ENCODE measurements at regions not wholly inside any gene's neighbourhood (a gene's known extent, or its start where the extent isn't known, plus 50 kb on each side); places are given as distances from the start of the nearest gene placed in this dataset.

GRCh38 chr21:29413683-29414082 lies 115.0 kb downstream of the BACH1 start:
- no peak overlapping the region for H3K4me3 ChIP-seq (ENCODE audit: control insufficient read depth, low read depth, low read length)
- no peak for TF ChIP-seq CTCF (IDR thresholded peaks at IDR 0.05; ENCODE audit: control insufficient read depth, insufficient read depth, low read depth, low read length, missing control alignments)
- no peak for DNase-seq (ENCODE audit: low read depth)

GRCh38 chr21:29416268-29416667 lies 117.5 kb downstream of the BACH1 start:
- no peak overlapping the region for H3K4me3 ChIP-seq (ENCODE audit: control insufficient read depth, low read depth, low read length)
- no peak for TF ChIP-seq CTCF (IDR thresholded peaks at IDR 0.05; ENCODE audit: control insufficient read depth, insufficient read depth, low read depth, low read length, missing control alignments)
- no peak for DNase-seq (ENCODE audit: low read depth)

- DNase-seq (ENCODE audit: low read depth), result no peak
- H3K4me3 ChIP-seq (ENCODE audit: control insufficient read depth, low read depth, low read length), result no peak overlapping the region
- TF ChIP-seq CTCF (IDR thresholded peaks at IDR 0.05; ENCODE audit: control insufficient read depth, insufficient read depth, low read depth, low read length, missing control alignments), result no peak
These were observed 120.1 kb downstream of the BACH1 start for GRCh38 chr21:29418813-29419212.

- no peak for DNase-seq (ENCODE audit: low read depth)
- no peak overlapping the region for H3K4me3 ChIP-seq (ENCODE audit: control insufficient read depth, low read depth, low read length)
- no peak for TF ChIP-seq CTCF (IDR thresholded peaks at IDR 0.05; ENCODE audit: control insufficient read depth, insufficient read depth, low read depth, low read length, missing control alignments)
These were observed 120.7 kb downstream of the BACH1 start for GRCh38 chr21:29419422-29419821.

- DNase-seq (ENCODE audit: low read depth), result no peak
- no peak for TF ChIP-seq CTCF (IDR thresholded peaks at IDR 0.05; ENCODE audit: control insufficient read depth, insufficient read depth, low read depth, low read length, missing control alignments)
- no peak overlapping the region for H3K4me3 ChIP-seq (ENCODE audit: control insufficient read depth, low read depth, low read length)
These were observed 124.6 kb downstream of the BACH1 start for GRCh38 chr21:29423099-29423870.

- H3K4me3 ChIP-seq (ENCODE audit: control insufficient read depth, low read depth, low read length), result no peak overlapping the region
- DNase-seq (ENCODE audit: low read depth), result no peak
- TF ChIP-seq CTCF (IDR thresholded peaks at IDR 0.05; ENCODE audit: control insufficient read depth, insufficient read depth, low read depth, low read length, missing control alignments), result no peak
These were observed 126.0 kb downstream of the BACH1 start for GRCh38 chr21:29424728-29425127.
